ENCODE measurements at regions not wholly inside any gene's neighbourhood (a gene's known extent, or its start where the extent isn't known, plus 50 kb on each side); places are given as distances from the start of the nearest gene placed in this dataset.

DNA sequence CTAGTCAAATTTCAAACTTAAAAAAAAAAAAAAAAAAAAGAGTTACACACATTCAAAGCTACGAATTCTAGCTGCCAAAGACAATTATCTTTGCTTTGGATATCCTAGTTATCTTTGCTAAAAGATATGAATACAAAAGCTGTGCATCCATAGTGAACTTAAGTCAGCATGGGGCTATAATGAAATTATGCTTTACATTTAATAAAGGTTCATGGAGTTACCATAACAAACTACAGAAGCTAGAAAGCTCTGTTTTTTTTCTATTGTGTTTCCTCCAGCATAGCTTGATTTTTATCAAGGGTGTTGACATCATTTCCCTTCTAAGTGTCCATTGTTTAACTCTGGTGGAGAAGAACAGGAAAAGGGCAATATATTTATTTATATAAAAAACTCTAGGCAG, 234.1 kb downstream of the ANKRD50 start:
- DNase-seq (ENCODE audit: low read depth), result no peak

DNA sequence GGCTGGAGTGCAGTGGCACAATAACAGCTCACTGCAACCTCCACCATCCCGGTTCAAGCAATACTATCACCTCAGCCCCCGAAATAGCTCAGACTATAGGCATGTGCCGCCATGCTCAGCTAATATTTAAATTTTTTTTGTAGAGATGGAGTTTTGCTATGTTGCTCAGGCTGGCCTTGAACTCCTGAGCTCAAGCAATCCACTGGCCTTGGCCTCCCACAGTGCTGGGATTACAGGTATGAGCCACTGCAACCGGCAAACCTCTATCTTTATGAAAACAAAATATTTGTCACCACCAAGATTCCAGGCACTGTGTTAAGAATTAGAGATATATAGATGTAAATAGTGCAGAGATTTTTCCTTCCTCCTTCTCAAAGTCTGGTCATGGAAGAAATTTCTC, 232.5 kb downstream of the ANKRD50 start:
- DNase-seq (ENCODE audit: low read depth), result no peak

DNA sequence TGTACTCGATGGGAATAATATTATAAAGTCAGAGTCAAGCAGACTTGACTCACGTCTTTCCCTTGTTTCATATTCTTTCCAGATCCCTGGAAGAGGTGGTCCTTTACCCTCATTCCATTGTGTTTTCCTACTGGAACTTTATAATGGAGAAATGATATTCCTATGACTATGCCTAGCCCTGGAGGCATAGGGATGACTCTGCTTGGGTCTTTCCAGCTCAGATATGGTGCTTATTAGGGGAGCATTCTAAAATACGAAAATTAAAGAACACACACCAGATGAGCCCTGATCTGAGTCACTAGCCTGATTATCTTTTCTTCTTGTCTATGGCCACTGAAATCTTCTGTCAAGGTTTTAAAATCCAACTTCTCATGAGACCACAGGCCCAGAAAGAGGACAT, 231.4 kb downstream of the ANKRD50 start:
- no peak for DNase-seq (ENCODE audit: low read depth)

DNA sequence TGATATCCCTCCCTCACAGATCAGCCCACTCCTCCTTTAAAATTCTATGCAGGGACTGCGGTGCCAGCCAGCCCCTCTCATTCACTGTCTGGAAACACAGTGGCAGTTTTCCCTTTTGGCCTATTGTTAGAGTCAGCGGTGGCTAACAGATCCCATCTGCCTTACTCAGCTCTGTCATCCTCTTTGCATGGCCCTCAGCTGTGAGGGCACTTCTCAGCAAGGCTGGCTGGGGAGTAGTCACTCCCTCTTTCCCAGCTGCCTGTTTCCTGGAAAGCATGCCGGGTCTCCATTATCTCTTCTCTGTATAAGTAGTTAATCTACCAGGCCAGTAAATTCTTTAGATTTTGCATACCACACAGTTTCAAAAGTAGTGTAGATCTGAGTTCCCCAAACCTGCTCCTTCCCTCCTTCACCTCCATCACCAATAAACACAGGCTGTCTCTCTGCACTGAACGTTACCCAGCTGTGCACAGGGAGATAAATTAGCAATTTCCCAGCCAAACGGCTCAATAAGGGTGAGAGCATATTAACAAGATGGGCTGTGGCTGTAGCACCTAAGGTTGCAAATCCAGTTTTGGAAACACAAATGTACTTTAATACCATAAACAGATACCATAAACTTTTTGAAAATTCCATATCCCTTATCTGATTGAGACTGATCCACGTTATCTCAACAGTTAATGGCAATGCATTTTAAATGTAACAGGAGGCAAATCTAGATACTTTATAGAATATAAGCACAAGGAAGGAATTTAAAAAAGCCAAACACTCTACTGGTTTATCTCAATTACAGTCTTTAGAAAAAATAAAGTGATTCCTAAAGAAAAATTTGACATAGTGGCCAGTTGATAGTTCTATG, 229.3 kb downstream of the ANKRD50 start:
- no peak for DNase-seq (ENCODE audit: low read depth)

DNA sequence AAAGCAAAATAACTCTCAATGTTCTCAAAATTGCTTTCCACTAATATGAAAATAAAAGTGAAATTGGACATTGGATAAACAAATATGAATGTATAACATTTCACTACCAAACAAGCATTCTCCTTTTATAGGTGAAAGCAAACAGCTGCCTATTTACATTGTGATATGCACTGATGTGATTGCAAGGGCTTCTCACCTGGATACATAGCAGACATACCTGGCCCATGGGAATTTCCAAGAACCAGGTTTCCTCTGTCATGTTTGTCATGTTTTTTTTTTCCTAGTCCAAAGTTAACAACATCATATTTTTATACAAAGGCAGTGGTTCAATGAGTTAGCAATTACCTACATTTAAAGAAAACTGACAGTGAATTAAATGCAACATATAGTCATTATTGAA, 228.5 kb downstream of the ANKRD50 start:
- no peak for DNase-seq (ENCODE audit: low read depth)

DNA sequence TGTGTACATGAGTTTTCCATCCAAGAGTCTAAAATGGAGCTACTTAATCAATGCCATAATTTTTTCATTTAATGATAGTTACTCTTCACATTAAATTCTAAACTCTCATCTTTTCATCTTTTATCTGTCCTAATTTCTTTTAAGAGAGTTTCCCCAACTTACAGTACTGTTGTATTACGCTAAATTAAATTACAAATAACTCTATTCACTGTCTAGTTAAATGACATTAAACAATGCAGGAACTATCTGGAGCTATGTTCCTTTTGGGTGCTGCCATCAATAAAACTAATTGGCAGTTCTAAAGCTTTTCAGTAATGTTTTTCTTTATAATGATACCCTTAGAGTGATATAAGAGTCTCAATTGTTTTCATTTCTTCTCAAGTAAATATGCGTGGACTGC, 227.6 kb downstream of the ANKRD50 start:
- DNase-seq (ENCODE audit: low read depth), result no peak

DNA sequence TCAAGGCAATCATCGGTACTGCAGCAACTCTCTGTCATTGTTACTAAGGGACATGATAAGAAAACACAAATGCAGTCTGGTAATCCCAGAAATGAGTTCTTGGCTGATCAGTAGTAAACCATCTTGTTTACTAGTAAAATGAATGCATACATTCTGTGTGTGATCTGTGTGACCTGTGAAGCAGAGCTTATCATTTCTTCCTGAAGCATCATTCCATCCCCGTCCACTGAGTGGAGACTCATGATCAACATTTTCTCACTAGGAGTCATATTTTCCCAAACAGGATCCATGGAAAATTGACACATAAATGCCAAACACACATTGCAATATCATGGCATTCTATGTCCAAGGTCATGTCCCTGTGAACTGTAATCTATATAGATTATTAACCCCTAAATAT, 226.1 kb downstream of the ANKRD50 start:
- no peak for DNase-seq (ENCODE audit: low read depth)

DNA sequence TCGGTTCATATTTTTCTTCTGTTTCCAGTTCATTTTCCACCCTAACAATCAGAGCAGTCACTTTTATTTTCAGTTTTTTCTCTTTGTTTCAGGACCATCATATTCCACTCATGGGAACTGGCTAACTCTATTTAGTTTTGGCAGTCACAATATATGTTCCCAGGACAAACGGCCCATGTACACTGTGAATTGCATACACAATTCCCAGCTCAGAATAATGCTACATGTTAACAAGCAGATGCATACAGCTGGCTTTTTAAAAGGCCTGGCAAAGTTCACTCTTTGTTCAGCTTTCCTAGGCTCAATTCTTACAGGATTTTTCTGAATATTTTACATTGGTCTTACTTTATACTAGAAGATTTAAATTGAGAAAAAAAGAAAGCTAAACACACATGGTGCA, 224.9 kb downstream of the ANKRD50 start:
- DNase-seq (ENCODE audit: low read depth), result no peak

DNA sequence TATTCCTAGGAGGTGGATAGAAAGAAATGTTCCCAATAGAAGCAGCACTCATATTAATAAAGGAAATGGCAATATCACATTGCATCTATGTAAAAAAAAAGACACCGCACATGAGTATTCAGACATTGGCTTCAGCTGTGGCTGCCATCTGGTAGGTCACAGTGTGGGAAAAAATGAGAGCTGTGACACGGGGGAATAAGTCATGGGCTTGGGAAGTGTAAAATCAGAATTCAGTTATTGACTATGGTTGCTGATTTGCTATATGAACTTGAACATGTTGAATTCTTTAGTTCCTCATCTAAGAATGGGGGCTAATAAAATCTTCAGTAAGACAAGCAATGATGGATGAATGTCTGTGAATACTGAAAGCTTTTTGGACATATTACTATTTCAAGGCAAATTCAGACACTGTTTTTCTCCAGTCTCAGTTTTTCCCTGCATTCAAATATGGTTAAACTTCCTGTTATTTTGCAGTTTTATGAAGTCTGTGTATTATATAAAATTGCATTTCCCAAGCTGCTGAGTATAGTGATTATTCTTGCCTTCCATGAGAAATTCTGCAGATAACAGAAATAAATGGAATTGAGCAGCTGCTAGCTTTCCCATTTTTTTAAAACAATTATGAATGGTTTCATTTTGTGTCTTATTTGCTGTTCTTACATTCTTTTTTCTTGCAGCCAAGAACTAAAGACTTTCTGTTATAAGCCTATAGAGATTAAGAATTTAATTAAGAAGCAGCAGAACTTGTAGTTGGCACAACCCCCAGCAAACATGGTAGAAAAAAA, 221.0 kb downstream of the ANKRD50 start:
- DNase-seq (ENCODE audit: low read depth), result no peak

DNA sequence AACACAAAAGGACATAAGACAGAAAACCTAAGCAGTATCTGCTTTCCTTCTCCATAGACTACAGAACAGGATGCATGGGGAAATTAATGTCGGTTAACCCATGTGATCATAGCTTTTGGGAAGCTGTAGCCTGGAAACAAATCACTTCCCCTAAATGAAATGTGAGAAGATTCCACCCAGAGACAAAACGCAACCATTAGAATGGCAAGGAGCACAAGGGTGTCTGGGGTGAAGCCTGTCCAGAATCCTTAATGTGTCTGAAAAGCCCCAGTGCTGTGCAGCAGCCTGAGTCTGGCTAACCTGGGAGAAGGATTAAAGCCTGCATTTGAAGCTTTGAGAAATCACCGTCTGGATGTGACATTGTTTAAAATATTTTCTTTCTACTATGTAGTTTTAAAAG, 213.3 kb downstream of the ANKRD50 start:
- DNase-seq (ENCODE audit: low read depth), result no peak

DNA sequence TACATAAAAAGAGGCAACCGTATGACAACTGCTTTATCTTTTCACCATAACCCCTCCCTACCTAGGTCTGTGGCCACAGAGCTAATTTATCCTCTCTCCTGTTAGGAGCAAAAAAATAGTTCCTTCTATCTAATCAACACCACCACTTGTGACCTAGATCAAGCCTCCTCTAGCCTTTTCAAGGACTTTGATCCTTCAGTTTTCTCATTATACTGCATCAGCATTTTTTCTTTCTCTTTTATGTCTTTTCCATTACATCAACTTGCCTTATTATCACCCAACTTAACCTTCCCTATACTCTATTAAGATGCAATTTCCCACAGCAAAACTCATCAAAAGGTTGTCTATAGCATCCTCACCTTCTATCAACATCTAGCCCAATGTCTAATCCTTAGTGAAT, 211.0 kb downstream of the ANKRD50 start:
- DNase-seq (ENCODE audit: low read depth), result no peak

DNA sequence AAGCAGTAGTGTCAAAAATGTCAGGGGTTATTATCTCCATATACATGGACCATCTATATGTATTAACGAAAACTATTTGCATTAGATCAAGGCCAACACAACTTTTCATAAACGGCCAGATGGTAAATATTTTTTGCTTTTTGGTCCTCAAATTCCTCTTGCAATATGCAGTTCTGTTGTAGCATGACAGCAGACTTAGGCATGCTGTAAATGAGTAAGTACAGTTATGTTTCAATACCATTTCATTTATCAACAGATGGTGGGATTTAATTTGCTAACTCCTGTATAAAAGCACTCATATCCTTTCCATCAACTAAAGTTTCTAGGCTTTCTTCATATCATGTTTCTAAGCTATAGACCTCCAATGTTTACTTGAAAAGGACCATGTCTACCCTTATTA, 208.1 kb downstream of the ANKRD50 start:
- DNase-seq (ENCODE audit: low read depth), result no peak

DNA sequence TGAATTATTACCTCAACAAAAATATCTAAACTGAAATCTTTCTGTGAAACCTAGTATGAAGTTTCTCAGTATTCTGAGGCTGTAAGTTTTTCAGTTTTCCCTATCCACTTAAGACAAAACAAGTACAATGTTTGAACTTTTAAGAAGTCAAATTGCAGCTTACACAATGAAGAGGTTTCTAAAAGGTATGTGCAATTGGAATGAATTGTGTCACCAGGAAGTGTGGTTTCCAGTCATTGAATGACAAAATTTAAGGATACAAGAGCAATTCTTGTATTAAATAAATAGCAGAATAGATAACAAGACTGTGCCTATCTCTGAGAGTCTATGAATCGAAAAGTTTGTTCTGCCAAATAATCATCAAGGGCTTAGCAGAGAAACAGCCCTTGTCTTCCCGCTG, 207.3 kb downstream of the ANKRD50 start:
- DNase-seq (ENCODE audit: low read depth), result no peak

DNA sequence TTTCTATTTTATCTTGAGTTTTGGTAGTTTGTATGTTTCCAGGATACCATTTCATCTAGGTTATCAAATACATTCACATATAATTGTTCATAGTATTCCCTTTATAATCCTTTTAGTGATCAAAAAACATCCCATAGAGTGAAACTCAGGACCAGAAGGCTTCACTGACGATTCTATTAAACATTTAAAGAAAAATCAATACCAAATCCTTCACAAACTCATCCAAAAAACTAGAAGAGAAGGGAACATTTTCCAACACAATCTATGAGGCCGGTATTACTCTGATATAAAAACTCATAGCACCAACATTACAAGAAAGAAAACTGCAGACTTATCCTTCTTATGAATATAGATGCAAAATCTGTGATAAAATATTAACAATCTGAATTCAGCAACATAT, 203.4 kb downstream of the ANKRD50 start:
- no peak for DNase-seq (ENCODE audit: low read depth)

DNA sequence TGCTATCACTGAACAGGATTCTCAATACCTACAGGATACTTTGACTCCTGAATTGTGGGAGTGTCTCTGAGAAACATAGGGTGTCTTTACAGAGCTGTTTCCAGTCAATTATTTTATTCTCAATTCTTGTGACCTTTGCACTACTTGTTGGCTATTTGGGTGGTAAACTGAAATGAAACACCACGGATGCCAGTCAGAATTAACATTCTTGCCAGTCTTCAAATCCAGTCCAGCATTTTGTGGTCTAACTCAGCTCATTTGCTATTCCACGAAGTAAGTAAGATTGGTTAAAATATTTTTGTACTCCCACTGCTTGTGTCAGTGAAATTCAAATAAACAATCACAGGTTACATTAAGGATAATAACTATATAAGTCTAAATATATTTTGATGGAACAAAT, 197.9 kb downstream of the ANKRD50 start:
- no peak for DNase-seq (ENCODE audit: low read depth)

DNA sequence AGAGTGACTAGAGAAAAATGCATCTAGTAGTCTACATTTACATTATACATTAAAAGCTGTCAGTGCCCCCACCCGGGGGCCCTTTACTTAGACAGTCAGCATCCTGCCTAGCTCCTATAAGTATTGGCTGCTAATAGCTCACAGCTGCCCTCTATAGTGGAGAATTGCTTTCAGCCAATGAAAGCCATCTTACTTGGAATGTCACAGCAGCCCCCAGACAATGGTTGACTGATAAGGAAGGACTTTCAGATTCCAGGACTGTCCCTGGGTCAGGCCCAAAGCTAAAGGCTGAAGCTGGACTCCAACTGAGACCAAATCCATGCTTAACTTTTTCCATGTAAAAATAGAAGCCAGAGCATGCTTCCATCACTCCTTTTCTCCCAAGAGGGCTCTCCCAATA, 196.9 kb downstream of the ANKRD50 start:
- no peak for DNase-seq (ENCODE audit: low read depth)

DNA sequence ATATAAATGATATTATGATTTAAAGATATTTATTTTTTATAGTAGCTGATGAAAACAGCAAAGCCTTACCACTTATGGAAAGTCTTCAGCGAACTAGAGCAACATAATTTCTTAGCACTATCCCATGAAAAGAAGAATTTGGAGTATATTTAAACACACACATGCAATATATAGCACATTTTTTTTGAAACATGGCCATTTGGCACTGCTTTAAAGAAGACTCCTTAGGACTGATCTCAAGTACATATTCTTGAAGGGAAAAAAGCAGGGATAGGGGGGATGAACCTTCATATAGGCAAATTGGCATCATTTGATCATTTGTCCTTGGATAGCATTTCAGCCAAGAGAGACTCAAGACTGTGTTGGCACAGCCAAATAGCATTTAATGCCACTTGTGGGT, 193.3 kb downstream of the ANKRD50 start:
- DNase-seq (ENCODE audit: low read depth), result no peak

DNA sequence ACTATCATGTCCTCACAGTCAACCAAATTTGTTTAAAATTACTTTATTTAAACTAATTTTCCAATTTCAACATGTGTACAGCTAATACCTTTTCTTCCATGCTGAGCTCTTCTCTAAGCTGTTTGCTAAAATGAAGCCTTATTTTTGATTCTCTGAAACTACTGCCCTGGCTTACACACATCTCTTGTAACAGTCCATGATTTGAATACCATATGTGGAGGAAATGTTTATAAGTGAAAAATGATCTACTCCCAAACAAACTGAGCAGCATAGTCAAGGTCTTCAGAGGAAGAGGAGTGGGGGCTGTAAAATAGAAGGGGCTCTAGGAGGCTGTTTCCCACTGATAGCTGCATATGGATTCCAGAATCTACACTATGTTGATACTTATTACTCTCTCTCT, 188.7 kb downstream of the ANKRD50 start:
- no peak for DNase-seq (ENCODE audit: low read depth)

DNA sequence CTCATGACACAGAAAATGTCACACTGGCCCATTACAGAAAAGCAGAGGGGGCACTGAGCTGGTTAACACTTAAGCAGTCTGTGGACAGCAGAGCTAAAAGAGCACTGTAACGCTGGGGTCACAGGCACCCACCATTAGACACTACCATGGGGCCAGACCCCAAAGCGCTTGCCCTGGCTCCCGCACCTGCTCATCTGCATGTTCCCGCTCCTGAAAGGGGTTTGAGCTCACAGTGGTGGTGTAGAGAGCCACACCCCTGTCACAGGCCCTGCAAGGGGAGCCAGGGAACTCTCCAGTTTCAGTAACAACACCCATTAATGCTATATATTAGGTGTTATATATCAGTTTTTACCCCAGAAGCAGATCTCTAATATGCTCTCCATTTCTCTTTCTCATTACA, 187.0 kb downstream of the ANKRD50 start:
- DNase-seq (ENCODE audit: low read depth), result no peak

DNA sequence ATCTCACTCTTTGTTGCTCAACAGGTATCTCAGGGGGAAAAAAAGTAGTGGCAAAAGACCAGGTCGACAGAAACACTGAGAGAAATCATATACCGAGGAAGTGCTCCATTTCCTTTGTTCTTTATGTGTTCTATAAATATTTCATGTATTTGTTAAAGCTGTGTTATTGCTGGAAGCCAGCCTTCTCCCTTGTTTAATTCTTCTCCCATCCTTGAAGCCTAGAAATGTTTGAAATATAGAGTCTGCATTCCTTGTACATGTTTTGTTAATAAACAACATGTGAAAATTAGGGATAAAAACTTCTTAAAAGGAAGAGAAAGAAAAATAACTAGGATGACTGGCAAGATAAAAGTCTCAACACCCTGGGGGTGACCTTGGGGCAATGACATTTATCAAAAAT, 186.2 kb downstream of the ANKRD50 start:
- DNase-seq (ENCODE audit: low read depth), result no peak

DNA sequence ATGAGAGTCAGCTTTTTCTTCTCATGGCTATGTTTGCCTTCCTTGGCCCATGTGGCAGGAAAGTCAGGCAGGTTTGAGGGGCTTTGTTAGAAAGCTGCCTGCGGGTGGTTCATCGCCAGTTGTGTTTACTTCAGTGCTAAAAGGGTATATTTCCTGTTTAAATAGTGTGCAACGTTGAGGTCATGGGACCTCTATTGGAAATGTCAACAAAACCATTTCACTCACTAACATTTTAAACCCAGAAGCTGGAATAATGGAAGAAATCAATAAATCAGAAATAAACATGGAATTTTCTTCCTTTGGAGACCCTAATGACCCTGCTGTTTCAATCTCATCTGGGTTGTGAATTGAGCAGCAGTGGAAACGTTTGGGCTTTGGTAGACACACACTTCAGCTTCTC, 185.8 kb downstream of the ANKRD50 start:
- no peak for DNase-seq (ENCODE audit: low read depth)

DNA sequence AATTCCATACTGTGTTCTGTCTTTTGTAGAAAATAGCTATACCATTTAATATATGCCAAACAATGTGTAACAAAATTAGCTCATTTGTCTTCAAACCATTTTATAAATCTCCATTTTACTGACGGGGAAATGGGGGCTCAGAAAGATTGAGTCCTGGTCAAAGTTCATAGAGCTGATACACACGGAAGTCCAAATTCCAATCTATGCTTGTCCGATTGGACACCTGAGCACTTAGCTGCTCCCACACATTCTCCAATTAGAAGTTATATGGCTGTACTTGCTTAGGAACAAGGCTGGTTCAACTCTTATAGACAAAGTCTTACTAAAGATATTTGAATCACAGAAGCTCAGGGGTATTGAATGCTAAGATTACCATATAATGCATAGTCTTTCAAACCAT, 185.2 kb downstream of the ANKRD50 start:
- DNase-seq (ENCODE audit: low read depth), result no peak

DNA sequence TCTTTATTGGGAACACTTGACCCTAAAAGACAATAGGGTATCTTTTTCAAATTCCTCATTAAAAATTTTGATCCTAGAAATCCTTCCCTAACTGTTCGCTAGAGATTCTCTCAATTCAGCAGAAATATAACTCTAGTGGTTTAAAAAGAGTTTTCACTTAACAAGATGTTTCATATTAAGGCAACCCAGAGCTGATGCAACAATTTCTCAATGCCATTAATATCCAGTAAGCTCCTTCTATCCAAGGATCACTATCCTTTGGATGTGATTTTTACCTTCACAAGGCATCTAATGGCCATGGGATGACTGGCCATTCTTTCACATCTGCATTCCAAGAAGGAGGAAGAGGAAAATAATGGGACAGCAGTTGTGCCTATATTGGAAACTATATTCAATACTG, 183.4 kb downstream of the ANKRD50 start:
- DNase-seq (ENCODE audit: low read depth), result no peak

Data from CMK (cell line).